Peyer's patch (tissue), 4 donors: ENCODE measurements at regions not wholly inside any gene's neighbourhood (a gene's known extent, or its start where the extent isn't known, plus 50 kb on each side); places are given as distances from the start of the nearest gene placed in this dataset.

Experiments
- DNase-seq, 3 donors: peaks; one replicate each; pipeline ENCODE4 v3.0.0-alpha.2; 2017 to 2019
- H3K27ac ChIP-seq, 4 donors: fragments of 200-600 bp; sonication (generic); one replicate each; pipeline ENCODE4 v1.5.1; 2016 to 2019
- H3K27me3 ChIP-seq, 2 donors: fragments of 200-600 bp; sonication (generic); one replicate each; pipeline ENCODE4 v1.5.1; 2019
- H3K36me3 ChIP-seq, 3 donors: fragments of 200-600 bp; sonication (generic); one replicate each; pipeline ENCODE4 v1.5.1; 2016 to 2019
- H3K4me1 ChIP-seq, 4 donors: fragments of 200-600 bp; sonication (generic); one replicate each; pipeline ENCODE4 v1.5.1; 2016 to 2019
- H3K4me3 ChIP-seq, 4 donors: fragments of 200-600 bp; sonication (generic); 1 replicate in 3 of 4; 2 replicates in 1 of 4; pipeline ENCODE4 v1.5.1; 2016 to 2019; ENCODE audit warnings: mild to moderate bottlenecking in 1 of 4
- H3K9me3 ChIP-seq, 4 donors: fragments of 200-600 bp; sonication (generic); one replicate each; pipeline ENCODE4 v1.5.1; 2016 to 2019; ENCODE audit warnings: mild to moderate bottlenecking in 1 of 4
- POLR2A ChIP-seq, 2 donors: fragments of 450-650 bp; IDR thresholded peaks; one replicate each; pipeline ENCODE4 v1.5.1; 2017; ENCODE audit warnings: antibody characterized with exemption in 2 of 2, mild to moderate bottlenecking in 2 of 2, moderate library complexity in 2 of 2
- TF ChIP-seq, protein P1 (sequence below), 6 experiments: fragments of 450-650 bp in 4 of 6; fragments of 200-600 bp in 2 of 6; sonication (generic) in 1 of 6; IDR thresholded peaks; one replicate each; pipeline ENCODE4 v1.5.1; 2017 to 2019; ENCODE audit warnings: antibody characterized with exemption in 6 of 6, mild to moderate bottlenecking in 3 of 6, moderate library complexity in 1 of 6

DNA sequence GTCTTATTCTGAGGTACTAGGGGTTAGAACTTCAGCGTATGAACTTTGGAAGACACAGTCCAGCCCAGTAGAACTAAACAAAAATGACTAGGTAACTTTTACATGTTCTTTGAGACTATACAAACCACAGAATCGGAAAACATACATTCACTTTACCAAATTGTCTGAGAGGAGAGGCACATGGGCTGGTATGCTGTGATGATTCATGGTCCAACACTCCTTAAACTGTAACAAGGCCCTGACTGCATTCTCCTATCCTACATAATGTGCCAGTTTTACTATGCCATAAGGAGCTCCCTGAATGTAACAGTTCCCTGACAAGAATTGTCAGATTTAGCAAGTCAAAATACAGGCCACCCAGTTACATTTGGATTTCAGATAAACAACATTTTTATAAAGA lies 640.0 kb downstream of the RAB28 start:
- TF ChIP-seq POLR2A (IDR thresholded peaks at IDR 0.05) = no peak
- TF ChIP-seq, protein P1, sequence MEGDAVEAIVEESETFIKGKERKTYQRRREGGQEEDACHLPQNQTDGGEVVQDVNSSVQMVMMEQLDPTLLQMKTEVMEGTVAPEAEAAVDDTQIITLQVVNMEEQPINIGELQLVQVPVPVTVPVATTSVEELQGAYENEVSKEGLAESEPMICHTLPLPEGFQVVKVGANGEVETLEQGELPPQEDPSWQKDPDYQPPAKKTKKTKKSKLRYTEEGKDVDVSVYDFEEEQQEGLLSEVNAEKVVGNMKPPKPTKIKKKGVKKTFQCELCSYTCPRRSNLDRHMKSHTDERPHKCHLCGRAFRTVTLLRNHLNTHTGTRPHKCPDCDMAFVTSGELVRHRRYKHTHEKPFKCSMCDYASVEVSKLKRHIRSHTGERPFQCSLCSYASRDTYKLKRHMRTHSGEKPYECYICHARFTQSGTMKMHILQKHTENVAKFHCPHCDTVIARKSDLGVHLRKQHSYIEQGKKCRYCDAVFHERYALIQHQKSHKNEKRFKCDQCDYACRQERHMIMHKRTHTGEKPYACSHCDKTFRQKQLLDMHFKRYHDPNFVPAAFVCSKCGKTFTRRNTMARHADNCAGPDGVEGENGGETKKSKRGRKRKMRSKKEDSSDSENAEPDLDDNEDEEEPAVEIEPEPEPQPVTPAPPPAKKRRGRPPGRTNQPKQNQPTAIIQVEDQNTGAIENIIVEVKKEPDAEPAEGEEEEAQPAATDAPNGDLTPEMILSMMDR (IDR thresholded peaks at IDR 0.05) = no peak
- Histone ChIP-seq H3K4me1 (no peaks in the 10 kb centered on the region), H3K9me3 (no peaks in the 10 kb centered on the region), H3K4me3 (no peak overlapping the region), H3K27me3 (no peaks in the 10 kb centered on the region), H3K27ac (no peak overlapping the region), H3K36me3 (no peaks in the 10 kb centered on the region)
- no peak for DNase-seq

DNA sequence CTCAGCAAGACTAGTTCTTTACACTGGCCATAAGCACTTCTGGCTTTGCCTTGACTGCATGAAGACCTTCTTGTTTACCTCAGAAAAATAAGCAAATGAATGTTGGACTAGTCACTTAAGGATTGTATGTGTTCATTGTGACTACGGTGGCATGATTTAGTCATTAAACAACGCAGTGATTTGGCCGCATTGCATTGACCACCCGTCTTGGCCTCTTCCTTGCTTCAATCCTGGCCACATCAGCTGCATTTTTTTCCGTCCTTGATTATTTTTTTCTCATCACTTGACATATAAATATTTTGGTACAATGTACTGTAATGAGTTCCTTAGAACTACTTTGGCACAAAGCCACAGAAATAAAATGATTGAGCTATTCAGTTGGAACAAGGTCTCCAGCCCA lies 656.2 kb downstream of the RAB28 start:
- no peak for TF ChIP-seq POLR2A (IDR thresholded peaks at IDR 0.05)
- TF ChIP-seq, protein P1 (IDR thresholded peaks at IDR 0.05) = no peak
- no peaks in the 10 kb centered on the region for H3K36me3 ChIP-seq
- no peak overlapping the region for H3K27ac ChIP-seq
- no peaks in the 10 kb centered on the region for H3K4me1 ChIP-seq
- no peaks in the 10 kb centered on the region for H3K9me3 ChIP-seq
- no peak overlapping the region for H3K4me3 ChIP-seq
- DNase-seq = no peak
- no peaks in the 10 kb centered on the region for H3K27me3 ChIP-seq

DNA sequence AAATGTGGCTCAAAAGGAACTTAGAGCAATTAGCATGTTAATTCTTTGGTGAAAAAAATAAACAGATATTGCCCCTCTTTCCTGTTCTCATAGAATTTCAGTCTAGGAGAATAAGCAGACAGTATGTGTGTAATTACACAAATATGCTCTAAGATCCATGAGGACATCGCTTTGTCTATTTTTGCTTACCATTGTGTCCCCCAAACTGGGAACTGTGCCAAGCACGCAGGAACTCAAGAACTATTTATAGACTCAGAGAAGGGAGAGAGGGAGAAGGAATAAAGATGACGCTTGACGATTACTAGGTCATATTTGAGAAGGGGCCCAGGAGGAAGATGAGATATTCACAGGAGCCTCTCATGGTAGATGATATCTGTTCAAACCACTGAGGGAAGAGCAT lies 692.6 kb downstream of the RAB28 start:
- Histone ChIP-seq H3K9me3 (peaks cover 0 to 3% (median 0%) of the 10 kb centered on the region in 4 donors), H3K4me3 (no peak overlapping the region), H3K4me1 (no peaks in the 10 kb centered on the region), H3K36me3 (no peaks in the 10 kb centered on the region), H3K27ac (no peak overlapping the region), H3K27me3 (no peaks in the 10 kb centered on the region)
- TF ChIP-seq, protein P1 (IDR thresholded peaks at IDR 0.05) = no peak
- TF ChIP-seq POLR2A (IDR thresholded peaks at IDR 0.05) = no peak
- DNase-seq = no peak

DNA sequence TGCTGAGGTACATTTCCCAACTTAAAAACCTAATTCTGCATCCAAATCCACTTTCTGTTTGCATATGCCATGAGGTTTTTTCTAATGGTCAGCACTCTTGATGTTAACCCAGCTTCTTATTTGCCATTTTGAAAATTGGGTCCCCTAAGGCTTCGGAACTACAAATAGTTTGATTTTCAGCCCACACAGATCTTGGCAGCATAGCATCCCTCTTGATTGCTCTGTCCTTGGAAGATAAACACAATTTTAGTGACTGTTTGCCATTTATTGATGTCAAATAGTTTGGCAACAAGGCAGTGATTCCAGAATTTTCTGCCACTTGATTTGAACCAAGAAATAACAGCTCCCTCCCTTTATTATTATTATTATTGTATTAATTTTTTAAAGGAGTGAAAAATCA lies 696.9 kb downstream of the RAB28 start:
- no peak overlapping the region for H3K4me3 ChIP-seq
- TF ChIP-seq, protein P1 (IDR thresholded peaks at IDR 0.05) = no peak
- no peak for TF ChIP-seq POLR2A (IDR thresholded peaks at IDR 0.05)

DNA sequence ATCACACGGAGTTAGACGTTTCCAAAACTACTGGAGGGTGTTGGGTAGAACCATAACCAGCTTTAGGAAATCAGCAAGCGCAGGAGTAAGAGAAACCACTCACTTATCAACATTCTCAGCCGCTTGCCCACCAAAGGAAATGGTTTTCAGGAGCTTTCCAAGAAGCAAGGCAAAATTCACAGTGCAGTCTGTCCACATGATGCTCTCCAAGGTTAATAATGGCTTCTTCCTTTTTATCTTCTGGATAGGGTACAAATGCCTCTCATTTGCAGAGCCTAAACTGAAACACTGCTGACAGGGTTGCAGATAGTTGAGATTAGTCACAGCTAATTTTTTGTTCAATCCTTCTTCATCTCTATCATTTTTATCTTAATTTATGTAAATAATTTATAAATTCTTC lies 705.4 kb downstream of the RAB28 start:
- Histone ChIP-seq H3K4me1 (no peaks in the 10 kb centered on the region), H3K27me3 (no peaks in the 10 kb centered on the region), H3K4me3 (no peak overlapping the region), H3K36me3 (no peaks in the 10 kb centered on the region), H3K9me3 (no peaks in the 10 kb centered on the region), H3K27ac (no peak overlapping the region)
- DNase-seq = no peak
- TF ChIP-seq POLR2A (IDR thresholded peaks at IDR 0.05) = no peak
- TF ChIP-seq, protein P1 (IDR thresholded peaks at IDR 0.05) = no peak

More for the DNA sequence above, 696.9 kb downstream of the RAB28 start:
- Histone ChIP-seq H3K27ac (no peak overlapping the region), H3K27me3 (no peaks in the 10 kb centered on the region), H3K4me1 (no peaks in the 10 kb centered on the region), H3K36me3 (no peaks in the 10 kb centered on the region), H3K9me3 (peaks cover 0 to 3% (median 0%) of the 10 kb centered on the region in 4 donors)
- no peak for DNase-seq

DNA sequence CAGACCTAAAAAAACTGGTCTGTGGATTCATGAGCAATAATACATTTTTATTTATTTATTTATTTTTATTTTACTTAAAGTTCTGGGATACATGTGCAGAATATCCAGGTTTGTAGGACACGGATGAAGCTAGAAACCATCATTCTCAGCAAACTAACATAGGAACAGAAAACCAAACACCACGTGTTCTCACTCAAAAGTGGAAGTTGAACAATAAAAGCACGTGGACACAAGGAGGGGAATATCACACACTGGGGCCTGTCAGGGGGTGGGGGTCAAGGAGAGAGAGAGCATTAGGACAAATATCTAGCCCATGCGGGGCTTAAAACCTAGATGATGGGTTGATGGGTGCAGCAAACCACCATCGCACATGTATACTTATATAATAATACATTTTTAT lies 705.9 kb downstream of the RAB28 start:
- TF ChIP-seq POLR2A (IDR thresholded peaks at IDR 0.05) = no peak
- TF ChIP-seq, protein P1 (IDR thresholded peaks at IDR 0.05) = no peak

More for the DNA sequence above, 705.9 kb downstream of the RAB28 start:
- Histone ChIP-seq H3K27me3 (no peaks in the 10 kb centered on the region), H3K27ac (no peak overlapping the region), H3K4me3 (no peak overlapping the region), H3K4me1 (no peaks in the 10 kb centered on the region), H3K36me3 (no peaks in the 10 kb centered on the region), H3K9me3 (no peaks in the 10 kb centered on the region)
- DNase-seq = no peak
